ENCODE measurements at regions not wholly inside any gene's neighbourhood (a gene's known extent, or its start where the extent isn't known, plus 50 kb on each side); places are given as distances from the start of the nearest gene placed in this dataset.

DNA sequence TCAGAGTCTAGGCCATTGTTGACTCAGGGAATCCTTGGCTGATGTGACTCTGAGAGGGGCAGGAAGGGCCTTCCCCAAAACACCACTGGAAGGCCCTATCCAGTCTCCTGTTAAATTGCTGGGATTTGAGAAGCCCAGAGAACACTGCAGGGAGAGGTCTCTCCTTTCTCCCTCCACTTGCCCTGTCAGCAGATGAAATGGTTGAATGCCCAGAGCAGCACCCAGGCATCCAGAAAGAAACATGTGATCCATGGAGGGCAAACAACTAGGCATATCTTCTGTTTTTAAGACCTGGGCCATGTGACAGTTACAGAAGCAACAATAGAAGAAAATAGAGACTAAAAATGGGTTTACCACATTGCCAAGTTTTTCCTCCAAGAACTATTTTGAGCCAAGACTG lies 291.1 kb downstream of the QDPR start:
- Histone ChIP-seq H3K27me3 (replicated peaks; ENCODE audit: insufficient read depth, low read depth, low read length, poor library complexity) (no peaks in the 10 kb centered on the region), H3K9me3 (ENCODE audit: low read depth, low read length, poor library complexity, severe bottlenecking) (no peaks in the 10 kb centered on the region), H3K27ac (ENCODE audit: low read depth, low read length, poor library complexity, severe bottlenecking) (no peak overlapping the region), H3K4me1 (ENCODE audit: insufficient read depth, low read length, poor library complexity, severe bottlenecking) (no peaks in the 10 kb centered on the region), H3K36me3 (ENCODE audit: insufficient read depth, low read length, poor library complexity, severe bottlenecking) (no peaks in the 10 kb centered on the region), H3K4me3 (ENCODE audit: low read depth, low read length, poor library complexity, severe bottlenecking) (no peak overlapping the region)
- BruUV-seq (replicated peaks), result no TSS peak
- no peak for TF ChIP-seq EZH2 (IDR thresholded peaks at IDR 0.05; ENCODE audit: borderline replicate concordance, low read depth, low read length, poor library complexity, severe bottlenecking)
- TF ChIP-seq, protein P1, sequence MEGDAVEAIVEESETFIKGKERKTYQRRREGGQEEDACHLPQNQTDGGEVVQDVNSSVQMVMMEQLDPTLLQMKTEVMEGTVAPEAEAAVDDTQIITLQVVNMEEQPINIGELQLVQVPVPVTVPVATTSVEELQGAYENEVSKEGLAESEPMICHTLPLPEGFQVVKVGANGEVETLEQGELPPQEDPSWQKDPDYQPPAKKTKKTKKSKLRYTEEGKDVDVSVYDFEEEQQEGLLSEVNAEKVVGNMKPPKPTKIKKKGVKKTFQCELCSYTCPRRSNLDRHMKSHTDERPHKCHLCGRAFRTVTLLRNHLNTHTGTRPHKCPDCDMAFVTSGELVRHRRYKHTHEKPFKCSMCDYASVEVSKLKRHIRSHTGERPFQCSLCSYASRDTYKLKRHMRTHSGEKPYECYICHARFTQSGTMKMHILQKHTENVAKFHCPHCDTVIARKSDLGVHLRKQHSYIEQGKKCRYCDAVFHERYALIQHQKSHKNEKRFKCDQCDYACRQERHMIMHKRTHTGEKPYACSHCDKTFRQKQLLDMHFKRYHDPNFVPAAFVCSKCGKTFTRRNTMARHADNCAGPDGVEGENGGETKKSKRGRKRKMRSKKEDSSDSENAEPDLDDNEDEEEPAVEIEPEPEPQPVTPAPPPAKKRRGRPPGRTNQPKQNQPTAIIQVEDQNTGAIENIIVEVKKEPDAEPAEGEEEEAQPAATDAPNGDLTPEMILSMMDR (conservative IDR thresholded peaks at IDR 0.05; ENCODE audit: low read depth, low read length), result no peak
- intact Hi-C loops (cut with micrococcal nuclease; ENCODE audit: unreplicated experiment), result no loop called here
- POLR2A ChIA-PET (ENCODE audit: low non-redundant PET), result no interaction called here
- CTCF ChIA-PET, result no interaction called here
- no peak for DNase-seq (ENCODE audit: low spot score)

DNA sequence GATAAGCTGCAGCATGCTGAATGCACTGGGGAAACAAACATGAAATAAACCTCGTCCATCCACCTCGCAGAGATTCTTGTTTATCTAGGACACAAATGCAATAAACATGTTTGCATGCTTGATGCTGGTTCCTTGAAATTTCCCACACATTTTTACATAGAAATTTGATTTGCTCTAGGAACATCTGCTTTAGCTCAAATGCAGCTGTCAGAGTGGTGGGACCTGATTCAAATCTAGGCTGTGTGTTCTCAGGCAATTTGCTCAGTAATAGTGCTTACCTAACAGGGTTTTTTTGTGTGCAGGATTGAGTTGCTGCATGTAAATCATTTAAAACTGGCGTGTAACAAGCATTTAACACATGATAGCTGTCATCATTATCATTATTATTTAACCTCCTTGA lies 293.1 kb downstream of the QDPR start:
- ChIA-PET POLR2A (ENCODE audit: low non-redundant PET) (no interaction called here), CTCF (no interaction called here)
- H3K27ac ChIP-seq (ENCODE audit: low read depth, low read length, poor library complexity, severe bottlenecking), result no peak overlapping the region
- H3K4me3 ChIP-seq (ENCODE audit: low read depth, low read length, poor library complexity, severe bottlenecking), result no peak overlapping the region
- no TSS peak for BruUV-seq (replicated peaks)
- no peak for DNase-seq (ENCODE audit: low spot score)
- intact Hi-C loops (cut with micrococcal nuclease; ENCODE audit: unreplicated experiment), result no loop called here
- no peak for TF ChIP-seq EZH2 (IDR thresholded peaks at IDR 0.05; ENCODE audit: borderline replicate concordance, low read depth, low read length, poor library complexity, severe bottlenecking)
- TF ChIP-seq, protein P1 (conservative IDR thresholded peaks at IDR 0.05; ENCODE audit: low read depth, low read length), result no peak
- no peaks in the 10 kb centered on the region for H3K36me3 ChIP-seq (ENCODE audit: insufficient read depth, low read length, poor library complexity, severe bottlenecking)
- peaks cover 7% of the 10 kb centered on the region for H3K9me3 ChIP-seq (ENCODE audit: low read depth, low read length, poor library complexity, severe bottlenecking)
- no peaks in the 10 kb centered on the region for H3K27me3 ChIP-seq (replicated peaks; ENCODE audit: insufficient read depth, low read depth, low read length, poor library complexity)
- H3K4me1 ChIP-seq (ENCODE audit: insufficient read depth, low read length, poor library complexity, severe bottlenecking), result no peaks in the 10 kb centered on the region

DNA sequence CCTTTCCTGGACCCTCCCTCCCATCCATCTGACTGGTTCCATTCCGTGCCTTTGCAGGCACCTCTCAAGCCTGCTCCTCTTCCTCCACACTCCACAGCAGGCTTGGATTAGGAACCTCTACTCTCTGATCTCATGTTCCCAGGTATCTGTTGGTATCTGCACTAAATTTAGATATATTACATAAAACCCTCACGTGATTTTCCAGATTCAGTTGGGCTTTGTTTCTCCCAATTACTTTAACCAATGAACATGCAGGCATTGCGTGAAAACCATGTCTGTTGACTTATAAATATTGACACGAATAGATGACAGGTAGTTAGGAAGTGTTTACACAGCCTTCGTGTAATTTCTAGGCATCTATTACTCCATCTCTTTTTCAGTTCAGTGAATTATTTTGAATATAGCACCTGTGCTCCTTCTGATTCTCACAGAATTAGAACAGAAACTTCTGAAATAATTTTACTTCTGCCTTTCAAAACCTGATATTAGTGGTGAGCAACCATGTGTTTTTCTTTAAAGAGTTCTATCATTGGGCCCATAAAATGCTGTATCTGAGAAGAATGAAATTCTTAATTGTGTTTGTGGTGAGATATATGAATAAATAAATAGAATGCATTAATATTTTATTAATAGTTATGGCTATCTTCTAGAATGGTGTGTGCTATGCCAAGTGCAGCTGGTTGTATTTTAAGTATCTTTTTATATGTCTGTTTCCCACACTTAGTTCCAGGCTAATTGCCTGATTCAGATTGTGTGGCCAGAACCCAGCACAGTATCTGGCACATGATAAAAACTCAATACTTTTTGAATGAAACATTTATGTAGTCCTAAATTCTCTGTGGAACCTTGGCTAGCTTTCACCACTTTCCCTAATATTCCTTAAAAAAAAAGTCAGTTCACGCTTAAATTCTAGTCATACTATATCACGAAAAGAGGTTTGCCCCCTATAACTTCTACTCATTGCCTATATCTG lies 304.8 kb downstream of the QDPR start:
- Histone ChIP-seq H3K36me3 (ENCODE audit: insufficient read depth, low read length, poor library complexity, severe bottlenecking) (no peaks in the 10 kb centered on the region), H3K4me1 (ENCODE audit: insufficient read depth, low read length, poor library complexity, severe bottlenecking) (no peaks in the 10 kb centered on the region), H3K27me3 (replicated peaks; ENCODE audit: insufficient read depth, low read depth, low read length, poor library complexity) (no peaks in the 10 kb centered on the region), H3K9me3 (ENCODE audit: low read depth, low read length, poor library complexity, severe bottlenecking) (no peaks in the 10 kb centered on the region), H3K4me3 (ENCODE audit: low read depth, low read length, poor library complexity, severe bottlenecking) (no peak overlapping the region), H3K27ac (ENCODE audit: low read depth, low read length, poor library complexity, severe bottlenecking) (no peak overlapping the region)
- CTCF ChIA-PET, result no interaction called here
- DNase-seq (ENCODE audit: low spot score), result no peak
- BruUV-seq (replicated peaks), result no TSS peak
- POLR2A ChIA-PET (ENCODE audit: low non-redundant PET), result no interaction called here
- no peak for TF ChIP-seq EZH2 (IDR thresholded peaks at IDR 0.05; ENCODE audit: borderline replicate concordance, low read depth, low read length, poor library complexity, severe bottlenecking)
- TF ChIP-seq, protein P1 (conservative IDR thresholded peaks at IDR 0.05; ENCODE audit: low read depth, low read length), result no peak
- intact Hi-C loops (cut with micrococcal nuclease; ENCODE audit: unreplicated experiment), result no loop called here
